ENCODE measurements at regions not wholly inside any gene's neighbourhood (a gene's known extent, or its start where the extent isn't known, plus 50 kb on each side); places are given as distances from the start of the nearest gene placed in this dataset.

DNA sequence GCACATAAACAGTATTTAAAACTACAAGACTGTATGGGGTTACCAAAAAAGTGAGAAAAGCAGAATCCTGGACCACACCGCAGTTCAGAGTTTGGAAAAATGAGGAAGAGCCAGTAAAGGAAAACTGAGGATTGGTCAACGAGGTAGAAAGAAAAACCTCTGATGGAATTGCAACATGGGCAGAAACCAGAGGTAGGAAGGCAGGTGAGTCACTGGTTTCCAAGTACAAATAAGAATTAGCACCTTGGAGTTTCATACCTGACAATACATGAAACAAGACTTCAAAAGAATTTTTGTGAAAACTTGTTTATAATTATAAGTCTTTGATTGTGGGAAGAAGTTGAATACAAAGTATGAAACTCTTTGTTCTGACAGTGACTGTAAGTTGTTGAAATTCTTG, 533.7 kb upstream of the DAB1 start:
- DNase-seq (ENCODE audit: extremely low read depth in 1 of 2, low read depth in 1 of 2): no peak

DNA sequence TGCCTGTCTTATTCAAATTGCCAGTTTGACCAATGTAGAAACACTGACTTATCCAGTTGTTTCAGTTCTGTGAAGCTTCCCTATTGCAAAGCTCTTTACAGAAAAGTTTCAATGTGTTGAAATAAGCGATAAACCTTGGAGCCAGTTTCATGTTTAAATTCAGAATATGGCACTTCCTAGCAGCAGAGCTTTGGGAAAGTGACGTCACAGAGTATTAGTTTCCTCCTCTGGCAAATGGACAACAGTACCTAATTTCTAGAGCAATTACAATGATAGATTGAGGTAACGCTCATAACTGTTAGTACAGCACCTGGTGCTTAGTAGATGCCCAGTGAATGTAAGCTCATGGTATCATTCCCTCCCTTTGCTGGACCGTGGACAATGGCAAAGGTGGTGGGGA, 527.5 kb upstream of the DAB1 start:
- DNase-seq (ENCODE audit: extremely low read depth in 1 of 2, low read depth in 1 of 2): no peak

DNA sequence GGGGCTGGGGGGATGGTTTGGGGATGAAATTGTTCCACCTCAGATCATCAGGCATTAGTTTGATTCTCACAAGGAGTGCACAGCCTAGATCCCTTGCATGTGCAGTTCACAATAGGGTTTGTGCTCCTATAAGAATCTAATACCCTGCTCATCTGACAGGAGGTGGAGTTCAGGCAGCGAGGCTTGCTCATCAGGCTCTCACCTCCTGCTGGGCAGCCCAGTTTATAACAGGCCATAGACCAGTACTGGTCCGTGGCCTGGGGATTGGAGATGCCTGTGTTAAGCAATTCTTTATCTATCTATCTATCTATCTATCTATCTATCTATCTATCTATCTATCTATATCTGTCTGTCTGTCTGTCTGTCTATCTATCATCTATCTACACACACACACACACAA, 525.3 kb upstream of the DAB1 start:
- no peak for DNase-seq (ENCODE audit: extremely low read depth in 1 of 2, low read depth in 1 of 2)

DNA sequence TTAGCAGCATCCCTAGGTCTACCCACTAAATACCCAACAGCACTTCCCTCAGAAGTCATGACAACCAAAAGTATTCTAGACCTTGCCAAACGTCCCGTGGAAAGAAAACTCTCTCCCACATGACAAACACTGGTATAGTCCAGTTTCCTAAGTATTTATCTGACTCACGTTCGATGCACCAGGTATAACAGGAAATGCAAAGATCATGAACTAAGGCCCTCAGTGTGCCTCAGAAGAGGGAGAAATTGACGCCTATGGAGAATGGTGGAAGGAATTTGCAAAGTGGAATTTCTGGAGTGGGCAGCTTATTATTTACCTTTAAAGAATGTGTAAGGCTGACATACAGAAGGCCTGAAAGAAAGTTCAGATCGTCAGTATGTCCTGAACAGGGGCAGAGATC, 523.6 kb upstream of the DAB1 start:
- no peak for DNase-seq (ENCODE audit: extremely low read depth in 1 of 2, low read depth in 1 of 2)

DNA sequence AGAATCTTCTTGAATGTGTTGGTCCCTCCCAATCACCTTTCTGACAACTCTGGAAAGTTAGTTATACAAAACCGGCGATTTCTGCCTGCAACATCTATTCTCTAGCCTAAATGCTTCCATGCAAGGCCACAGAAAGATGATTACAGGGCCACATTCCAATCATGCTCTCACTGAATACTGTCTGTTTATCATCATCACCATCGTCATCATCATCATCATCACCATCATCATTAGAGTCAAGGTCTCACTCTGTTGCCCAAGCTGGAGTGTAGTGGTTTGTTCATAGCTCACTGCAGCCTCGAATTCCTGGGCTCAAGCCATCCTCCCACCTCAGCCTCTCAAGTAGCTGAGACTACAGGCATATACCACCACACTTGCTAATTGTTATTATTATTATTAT, 521.2 kb upstream of the DAB1 start:
- no peak for DNase-seq (ENCODE audit: extremely low read depth in 1 of 2, low read depth in 1 of 2)

DNA sequence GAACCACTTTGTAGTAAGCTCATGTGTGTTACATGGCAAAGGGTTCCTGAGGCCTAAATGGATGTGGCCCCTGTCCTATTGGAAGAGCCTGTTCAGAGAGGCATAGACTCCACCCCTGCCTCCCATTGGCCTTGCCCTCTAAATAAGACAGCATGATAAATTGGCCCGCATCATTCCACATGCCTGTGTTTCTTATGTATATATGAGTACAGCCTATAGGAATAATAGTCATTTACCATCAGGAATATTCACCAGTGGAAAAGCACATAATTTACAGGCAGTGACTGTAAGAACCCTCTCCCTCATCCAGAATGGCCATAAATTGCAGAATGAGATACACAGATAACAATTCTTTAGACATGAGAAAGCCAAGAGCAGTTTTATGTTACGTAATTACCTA, 519.5 kb upstream of the DAB1 start:
- DNase-seq (ENCODE audit: extremely low read depth in 1 of 2, low read depth in 1 of 2): no peak

DNA sequence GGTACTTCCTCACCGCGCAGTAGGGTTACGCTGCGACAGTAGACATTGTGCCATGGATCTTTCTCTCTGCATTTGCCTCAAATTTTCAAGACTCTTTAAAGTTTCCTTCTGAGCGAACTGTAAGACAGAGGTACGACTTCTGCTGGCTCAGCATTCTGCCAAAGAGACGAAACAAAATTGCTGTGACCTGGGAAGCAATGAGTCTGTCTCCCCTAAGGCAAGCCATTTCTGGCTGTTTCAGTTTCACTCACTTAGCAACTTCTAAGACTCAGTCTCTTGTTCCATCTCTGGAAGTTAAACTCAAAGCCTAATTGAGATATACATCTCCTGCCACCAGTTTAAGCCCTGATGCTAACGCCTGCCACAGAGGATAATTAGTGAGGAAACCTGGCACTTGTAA, 510.9 kb upstream of the DAB1 start:
- DNase-seq (ENCODE audit: extremely low read depth in 1 of 2, low read depth in 1 of 2): no peak

DNA sequence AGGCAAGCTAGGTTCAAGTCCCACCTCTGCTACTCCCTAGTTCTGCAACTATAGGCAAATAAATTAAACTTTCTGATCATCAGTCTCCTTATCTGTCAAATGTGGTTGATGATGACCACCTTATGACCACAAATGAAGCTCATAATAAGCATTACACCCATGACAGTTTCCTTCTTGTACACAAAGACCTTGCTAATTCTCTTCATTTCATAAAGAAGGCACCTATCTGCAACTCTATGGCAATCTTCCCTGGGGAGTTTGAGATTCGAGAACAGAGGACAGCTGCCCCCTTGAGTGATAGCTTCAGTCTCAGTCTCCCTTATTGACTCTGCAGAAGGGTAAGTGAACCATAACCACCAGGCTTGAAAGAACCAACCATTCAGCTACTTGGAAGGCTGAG, 503.1 kb upstream of the DAB1 start:
- no peak for DNase-seq (ENCODE audit: extremely low read depth in 1 of 2, low read depth in 1 of 2)

DNA sequence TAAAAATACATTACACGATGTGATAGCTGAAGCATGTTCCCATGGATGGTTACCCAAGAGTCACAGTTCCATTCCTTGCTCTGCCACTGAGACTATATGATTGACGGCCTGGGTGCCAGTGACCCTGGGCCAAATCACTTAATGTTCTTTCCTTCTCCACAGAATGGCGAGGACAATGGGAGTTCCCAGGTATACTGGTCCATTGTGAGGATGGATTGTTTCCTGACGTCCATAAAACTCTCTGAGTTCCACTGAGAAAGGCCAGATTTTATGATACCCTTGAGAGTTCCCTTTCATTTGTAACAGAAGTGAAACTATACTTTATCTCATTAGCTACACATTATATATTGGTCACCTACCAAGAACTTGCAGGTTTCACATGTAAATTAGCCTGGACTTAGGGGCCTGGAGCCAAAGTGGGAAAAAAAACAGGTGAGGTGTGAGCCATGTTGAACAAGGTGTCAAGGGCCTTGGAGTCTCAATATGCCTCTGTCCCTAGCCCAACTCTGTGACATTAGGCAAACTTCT, 502.2 kb upstream of the DAB1 start:
- no peak for DNase-seq (ENCODE audit: extremely low read depth in 1 of 2, low read depth in 1 of 2)

DNA sequence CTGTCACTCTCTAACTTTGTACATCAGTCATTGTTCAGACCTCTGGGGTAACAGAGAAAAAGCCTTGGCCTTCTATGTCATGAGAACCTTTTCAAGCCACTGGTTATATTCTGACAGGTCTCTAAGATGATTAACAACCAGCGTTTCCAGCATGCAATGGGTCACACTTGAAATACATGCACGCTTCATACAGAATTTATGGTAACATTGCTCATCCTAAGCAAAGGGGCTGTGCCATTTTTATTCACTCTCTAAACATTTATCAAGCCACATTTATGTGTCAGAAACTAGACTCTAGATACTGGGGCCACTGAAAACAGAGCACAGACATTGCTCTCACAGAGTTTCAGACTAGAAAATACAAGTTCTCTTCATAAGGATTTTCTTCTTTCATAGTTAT, 501.4 kb upstream of the DAB1 start:
- no peak for DNase-seq (ENCODE audit: extremely low read depth in 1 of 2, low read depth in 1 of 2)

DNA sequence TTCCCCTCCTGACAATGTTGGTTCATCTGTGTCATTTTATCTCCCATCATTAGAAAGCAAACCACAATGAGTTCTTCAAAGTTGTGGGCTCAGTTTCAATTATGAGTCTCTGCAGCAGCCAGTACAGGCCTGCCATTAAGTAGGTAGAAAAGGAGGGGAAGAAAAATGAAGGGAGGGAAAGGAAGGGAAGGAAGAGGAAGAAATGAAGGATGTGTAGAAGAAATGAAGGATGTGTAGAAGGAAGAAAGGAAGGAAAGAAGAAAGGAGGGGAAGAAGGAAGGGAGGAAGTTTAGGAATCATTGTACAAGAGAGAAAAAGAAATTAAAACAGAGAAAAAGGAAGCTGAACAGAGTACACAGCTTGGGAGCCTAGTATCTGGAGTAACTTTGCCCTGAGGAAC, 498.3 kb upstream of the DAB1 start:
- DNase-seq (ENCODE audit: extremely low read depth in 1 of 2, low read depth in 1 of 2): no peak

DNA sequence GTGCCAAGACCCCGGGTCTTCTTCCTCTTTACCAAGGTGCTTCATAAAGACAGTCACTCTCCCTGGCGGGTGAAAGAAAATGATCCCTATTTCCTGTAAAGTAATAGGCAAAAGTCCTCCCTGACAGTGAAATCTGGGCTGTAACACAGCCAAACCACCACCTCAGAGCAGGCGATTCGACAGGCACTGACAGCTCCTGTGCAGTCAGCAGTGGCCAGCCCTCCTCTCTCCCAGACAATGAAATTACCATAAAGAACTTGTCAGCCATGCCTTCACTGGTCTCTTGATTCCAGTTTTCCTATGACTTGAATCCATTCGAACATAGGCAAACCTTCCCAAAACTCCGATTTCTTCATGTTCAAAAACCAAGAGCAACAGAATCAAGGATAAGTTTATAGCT, 492.2 kb upstream of the DAB1 start:
- DNase-seq (ENCODE audit: extremely low read depth in 1 of 2, low read depth in 1 of 2): no peak

DNA sequence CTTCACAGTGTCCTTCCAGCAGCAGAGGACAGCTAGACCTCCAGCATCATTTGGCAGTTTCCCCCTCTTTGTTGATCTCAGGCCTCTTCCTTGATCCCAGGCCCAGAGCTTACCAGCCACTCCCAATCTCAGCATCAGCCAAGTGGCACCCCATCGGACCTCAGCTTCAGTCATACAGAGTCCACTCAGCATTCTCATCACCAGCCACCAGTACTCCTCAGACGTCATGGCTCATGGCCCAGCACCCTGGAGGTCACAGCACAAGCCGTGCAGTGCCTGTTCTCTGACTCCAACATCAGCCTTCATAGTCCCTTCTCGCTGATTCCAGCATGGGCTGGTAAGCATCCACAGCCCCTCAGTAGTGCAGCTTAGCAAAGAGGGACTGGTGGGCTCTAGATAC, 487.6 kb upstream of the DAB1 start:
- no peak for DNase-seq (ENCODE audit: extremely low read depth in 1 of 2, low read depth in 1 of 2)

DNA sequence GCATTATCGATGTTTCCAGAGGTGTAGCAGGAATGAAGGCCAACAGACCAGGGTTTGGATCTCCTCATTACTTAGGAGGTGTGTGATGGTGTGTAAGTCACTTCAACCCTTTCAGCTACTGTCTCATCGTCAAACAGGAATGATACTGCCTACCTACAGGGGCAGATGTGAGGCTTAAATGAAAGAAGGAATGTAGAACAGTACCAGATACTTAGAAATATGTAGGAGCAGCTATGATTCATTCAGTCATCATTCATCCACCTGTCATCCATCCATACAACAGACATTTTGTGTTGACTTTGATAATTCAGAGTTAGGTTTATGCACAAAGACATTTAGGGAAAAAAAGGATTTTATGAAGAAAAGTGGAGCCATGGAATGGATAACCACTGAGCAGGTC, 486.9 kb upstream of the DAB1 start:
- no peak for DNase-seq (ENCODE audit: extremely low read depth in 1 of 2, low read depth in 1 of 2)

DNA sequence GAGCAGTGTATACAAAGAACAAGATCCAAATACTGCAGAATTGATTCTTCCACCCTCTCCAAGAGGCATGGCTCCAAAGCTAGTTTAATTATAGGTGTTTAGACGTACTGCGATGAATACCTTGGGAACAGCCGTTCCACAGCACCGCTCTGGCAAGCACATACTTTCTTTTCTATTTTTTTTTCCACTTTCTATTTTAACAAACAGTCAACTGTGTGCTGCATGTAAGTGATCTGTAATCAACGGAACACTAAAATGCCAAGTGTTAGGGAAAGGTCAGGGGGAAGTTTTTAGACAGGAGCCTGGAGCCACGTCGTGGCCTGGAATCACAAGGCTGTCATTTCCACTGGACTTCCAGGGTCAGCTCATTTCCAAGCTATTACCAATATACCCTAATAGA, 486.4 kb upstream of the DAB1 start:
- DNase-seq (ENCODE audit: extremely low read depth in 1 of 2, low read depth in 1 of 2): no peak

DNA sequence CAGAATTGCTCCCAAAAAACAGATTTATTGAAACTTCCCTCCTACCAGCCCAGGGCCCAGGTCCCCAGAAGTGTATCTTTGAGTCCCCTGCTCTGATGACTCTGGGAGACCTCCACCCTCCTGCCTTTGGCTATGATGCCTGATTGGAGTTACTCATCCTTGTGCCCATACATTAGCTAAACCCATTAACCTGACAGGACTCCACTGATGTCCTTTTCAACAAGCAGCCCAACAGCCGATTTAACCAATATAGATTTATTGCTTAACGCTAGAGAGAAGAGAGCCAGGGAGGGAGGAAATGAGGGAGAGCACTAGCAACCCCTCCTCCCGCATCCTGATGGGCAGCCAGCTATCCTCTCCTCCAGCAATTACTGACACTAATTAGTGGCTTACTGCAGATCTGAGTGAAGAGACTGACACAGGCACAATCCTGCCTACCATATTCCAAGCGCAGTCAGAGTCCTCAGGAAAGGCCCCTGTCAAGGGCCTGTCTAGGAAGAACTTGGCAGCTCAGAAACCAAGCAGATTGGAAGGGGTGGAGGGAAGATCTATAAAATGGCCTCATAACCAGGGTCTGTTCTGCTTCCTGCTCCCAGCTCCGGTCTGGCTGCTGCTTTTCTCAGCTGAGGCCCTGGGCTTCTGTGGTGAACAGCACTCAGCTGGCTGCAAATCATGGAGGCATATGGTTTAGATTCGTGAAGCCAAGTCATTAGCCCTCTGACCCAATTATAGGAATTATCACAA, 484.5 kb upstream of the DAB1 start:
- no peak for DNase-seq (ENCODE audit: extremely low read depth in 1 of 2, low read depth in 1 of 2)

DNA sequence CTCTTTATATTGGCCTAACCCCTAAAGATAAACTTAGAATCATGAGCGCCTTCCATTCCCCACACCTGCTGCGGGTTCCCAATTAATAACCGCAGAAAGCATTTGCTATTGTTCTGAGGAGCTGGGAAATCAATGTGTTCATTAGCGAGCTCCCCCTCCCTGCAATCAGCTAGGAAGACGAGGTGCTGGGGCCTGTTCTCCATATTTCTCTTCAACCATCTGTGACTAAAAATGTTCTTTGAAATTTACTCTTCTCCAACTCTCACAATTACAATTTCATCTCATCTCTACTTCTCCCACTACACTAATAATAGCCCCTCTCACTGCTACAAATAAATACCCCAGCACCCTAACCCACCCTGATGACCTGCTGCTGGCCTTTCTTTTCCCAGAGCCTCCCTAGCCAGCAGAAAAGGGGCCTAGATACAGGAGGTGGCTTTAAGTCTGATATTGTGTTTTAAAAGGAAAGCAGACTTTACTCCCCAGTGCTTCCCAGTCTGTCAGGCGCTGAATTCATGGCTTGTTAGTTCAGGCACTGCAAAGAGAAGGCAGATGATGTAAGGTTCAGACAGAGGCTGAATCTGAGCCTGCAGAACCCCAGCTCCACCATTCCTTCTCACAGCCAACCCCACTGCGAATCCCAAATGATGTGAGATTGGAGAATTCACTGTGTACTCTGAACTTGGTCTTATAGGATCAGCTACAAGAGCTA, 477.5 kb upstream of the DAB1 start:
- DNase-seq (ENCODE audit: extremely low read depth in 1 of 2, low read depth in 1 of 2): no peak

DNA sequence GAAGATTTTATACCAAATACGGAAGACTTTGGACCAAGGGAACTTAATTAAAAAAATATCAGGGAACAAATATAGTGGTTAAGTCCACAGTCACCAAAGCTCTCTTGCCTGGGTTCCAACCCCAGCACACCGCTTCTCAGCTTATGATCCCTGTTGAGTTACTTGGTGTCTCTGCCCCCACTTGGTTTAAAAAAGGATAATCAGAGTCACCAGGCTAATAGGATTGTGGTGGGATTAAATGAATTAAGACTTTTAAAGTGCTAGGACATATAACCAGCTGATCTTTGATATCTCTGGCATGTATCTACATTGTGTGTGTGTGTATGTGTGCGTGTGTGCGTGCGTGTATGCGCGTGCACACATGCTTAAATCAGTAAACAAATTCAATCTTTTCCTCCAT, 474.7 kb upstream of the DAB1 start:
- DNase-seq (ENCODE audit: extremely low read depth in 1 of 2, low read depth in 1 of 2): no peak

DNA sequence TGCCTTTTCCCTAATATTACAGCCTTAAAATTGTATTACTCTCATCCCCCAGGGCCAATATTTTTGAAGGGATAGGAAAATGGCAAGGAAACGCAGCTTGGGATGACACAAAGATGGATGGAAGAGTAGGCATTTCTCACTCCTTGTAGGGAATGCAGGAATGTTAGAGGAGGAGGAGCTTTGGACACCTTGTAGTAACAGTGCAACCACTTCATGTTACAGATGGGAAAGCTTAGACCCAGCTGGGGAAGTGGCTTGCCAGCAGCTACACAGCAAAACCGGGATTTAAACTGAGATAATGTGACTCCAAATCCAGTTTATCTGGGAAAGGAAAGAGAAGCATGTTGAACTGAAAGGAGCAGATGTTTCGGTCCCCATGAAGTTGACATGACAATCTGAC, 473.7 kb upstream of the DAB1 start:
- DNase-seq (ENCODE audit: extremely low read depth in 1 of 2, low read depth in 1 of 2): no peak

DNA sequence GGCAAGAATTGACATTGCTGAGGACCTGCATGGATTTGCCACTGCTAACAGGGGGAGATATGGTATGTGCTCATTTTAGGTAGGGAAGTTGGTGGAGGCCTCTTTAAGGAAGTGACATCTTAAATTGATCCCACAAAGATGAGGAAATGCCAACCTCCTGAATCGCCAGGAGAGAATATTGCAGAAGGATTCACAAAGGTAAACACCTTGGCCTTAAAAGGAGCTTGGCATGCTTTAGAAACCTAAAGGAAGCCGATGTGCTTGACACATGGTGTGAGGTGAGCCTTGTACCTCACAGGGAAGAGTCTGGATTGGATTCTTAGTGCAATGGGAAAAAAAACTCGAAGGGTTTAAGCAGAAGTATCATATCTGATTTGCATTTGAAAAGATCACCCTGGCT, 470.5 kb upstream of the DAB1 start:
- no peak for DNase-seq (ENCODE audit: extremely low read depth in 1 of 2, low read depth in 1 of 2)

DNA sequence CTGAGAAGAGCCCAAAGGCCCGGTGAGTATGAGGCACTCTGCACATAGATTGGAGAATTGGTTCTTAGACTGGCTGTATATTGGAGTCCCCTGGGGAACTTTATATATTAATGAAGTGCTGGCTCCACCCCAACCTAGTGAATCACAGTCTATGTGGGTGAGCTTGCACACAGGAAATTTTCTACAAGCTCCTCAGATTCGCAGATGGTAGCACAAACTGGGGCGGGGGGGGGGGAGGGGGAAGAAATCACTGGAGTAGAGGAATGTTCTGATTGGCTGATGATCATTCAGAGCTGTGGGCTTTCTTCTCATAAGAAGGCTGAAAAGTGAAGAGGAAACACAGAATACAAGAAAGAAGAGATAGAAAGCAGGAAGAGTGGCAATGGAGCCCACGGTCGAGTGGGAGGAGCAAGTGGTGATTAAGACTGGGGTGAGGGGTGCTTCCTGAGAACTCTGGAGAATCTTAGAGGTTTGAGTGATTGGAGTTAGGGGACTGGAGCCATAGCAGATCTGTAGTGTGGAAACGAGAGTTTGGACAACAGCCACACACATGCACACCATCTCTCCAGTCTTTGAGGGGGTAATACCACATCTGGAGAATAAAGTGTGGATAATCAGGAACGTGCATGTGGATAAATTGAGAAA, 465.9 kb upstream of the DAB1 start:
- DNase-seq (ENCODE audit: extremely low read depth in 1 of 2, low read depth in 1 of 2): no peak

DNA sequence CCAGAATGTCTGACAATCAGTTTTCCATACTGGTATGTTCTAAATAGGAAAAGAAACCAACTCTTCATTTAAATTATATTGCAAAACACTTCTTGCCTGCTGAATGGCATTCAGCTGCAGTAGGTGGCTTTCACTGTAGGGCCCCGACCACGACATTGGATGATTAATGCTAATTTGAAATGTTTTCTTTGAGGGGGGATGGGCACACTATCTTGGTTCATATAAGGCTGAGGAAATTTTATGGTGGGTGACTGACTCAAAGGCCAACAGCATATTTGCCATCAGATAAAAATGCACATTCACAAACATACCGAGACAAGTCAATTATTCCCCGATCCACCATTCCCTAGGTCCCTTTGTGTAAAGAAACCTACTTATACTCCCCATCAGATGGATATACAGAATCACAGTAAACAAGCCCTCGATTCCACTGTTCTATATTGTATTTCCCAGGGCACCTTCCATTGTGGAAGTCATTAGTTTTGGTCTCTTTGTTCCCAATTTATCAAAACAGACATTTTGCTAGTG, 464.2 kb upstream of the DAB1 start:
- DNase-seq (ENCODE audit: extremely low read depth in 1 of 2, low read depth in 1 of 2): no peak
